C4-2B (cell line): ENCODE measurements at regions not wholly inside any gene's neighbourhood (a gene's known extent, or its start where the extent isn't known, plus 50 kb on each side); places are given as distances from the start of the nearest gene placed in this dataset.

Experiments
- CTCF ChIP-seq: fragments of 450-650 bp; conservative IDR thresholded peaks from 2 replicates; pipeline ENCODE4 v1.5.1; 2017; ENCODE audit warnings: mild to moderate bottlenecking
- ZFX ChIP-seq: fragments of 450-650 bp; IDR thresholded peaks from 2 replicates; pipeline ENCODE4 v1.6.1; 2017

GRCh38 chr15:70541511-70541910 is 221.8 kb downstream of the UACA start:
- no peak for TF ChIP-seq CTCF
- TF ChIP-seq ZFX = no peak
